T-helper 1 cell (primary cell): ENCODE measurements at regions not wholly inside any gene's neighbourhood (a gene's known extent, or its start where the extent isn't known, plus 50 kb on each side); places are given as distances from the start of the nearest gene placed in this dataset.

Experiments used
- DNase-seq, 5 donors: peaks; one replicate each; pipeline ENCODE4 v3.0.0-alpha.2; 2012 to 2020

DNA sequence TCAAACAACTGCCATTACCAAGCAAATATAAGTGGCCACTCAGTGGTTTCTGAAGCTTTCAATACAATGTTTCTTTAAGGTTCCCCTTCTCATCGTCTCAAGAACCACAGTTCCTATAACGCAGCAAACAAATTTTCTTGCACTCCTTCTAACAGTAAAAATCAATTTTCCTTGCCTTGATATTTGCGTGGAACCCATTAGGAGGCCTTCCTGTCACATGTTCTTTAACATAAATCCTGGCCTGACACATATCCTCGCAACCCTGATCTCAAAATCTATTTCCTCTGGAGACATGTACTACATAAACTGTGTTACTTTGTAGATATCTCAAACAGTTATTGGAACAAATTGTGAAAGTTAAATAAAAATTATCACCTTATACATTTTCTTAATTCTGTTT lies 65.9 kb upstream of the MANEA start:
- no peak for DNase-seq

DNA sequence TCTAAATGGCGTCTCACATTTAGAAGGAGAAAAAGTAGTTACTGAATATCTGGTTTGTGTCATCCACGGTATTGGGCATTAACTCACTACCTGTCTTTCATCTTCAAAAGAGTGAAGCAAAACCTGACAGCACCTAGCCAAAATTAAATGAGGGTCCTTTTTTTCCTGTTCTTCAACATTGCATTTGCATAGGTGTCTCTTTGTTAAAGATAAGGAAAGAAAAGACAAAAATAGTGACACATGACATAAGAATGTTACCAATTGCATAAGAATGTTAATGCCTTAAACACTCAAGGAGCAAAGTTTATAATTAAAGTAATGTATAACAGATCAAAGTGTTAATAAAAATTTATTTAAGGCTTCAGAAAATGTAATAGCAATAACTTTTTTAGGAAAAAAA lies 61.4 kb upstream of the MANEA start:
- DNase-seq: no peak

DNA sequence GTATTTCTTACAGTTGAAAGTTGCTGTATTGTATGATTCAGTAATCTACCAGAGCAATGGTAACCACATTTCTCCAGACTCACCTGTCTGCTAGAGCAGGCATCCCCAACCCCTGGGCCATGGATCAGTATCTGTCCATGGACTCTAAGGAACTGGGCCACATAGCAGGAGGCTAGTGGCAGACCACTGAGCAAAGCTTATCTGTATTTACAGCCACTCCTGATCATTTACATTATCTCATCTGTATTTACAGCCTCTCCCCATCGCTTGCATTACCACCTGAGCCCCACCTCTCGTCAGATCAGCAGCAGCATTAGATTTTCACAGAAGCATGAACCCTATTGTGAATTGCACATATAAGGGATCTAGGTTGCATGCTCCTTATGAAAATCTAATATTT lies 60.3 kb upstream of the MANEA start:
- DNase-seq: no peak

- no peak for DNase-seq
These were observed 59.8 kb upstream of the MANEA start for GRCh38 chr6:95517568-95517967.

GRCh38 chr6:95518630-95519227 lies 58.6 kb upstream of the MANEA start:
- DNase-seq: no peak

GRCh38 chr6:95519228-95520037 lies 57.9 kb upstream of the MANEA start:
- DNase-seq: no peak

DNA sequence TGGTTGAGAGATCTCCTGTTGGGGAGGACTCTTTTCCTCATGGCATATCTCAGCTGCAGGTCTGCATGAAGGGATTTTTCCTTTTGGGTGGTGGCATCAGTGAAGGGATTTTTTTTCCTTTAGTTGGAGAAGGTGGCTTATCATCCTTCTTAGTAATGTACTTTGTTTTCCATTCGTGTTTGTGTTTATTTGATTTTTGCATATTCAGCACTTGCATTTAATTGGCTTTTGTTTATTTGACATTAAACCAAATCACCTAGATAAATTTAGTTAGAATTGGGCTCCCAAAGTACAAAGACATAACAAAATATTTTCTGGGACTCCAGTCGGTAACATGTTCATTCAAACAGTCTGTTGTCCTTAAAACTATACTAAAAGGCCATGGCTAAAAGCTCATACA lies 56.2 kb upstream of the MANEA start:
- DNase-seq: no peak
